GM13976 (cell line): ENCODE measurements at regions not wholly inside any gene's neighbourhood (a gene's known extent, or its start where the extent isn't known, plus 50 kb on each side); places are given as distances from the start of the nearest gene placed in this dataset.

Experiments used
- DNase-seq: peaks from one replicate; pipeline ENCODE4 v3.0.0; 2012; ENCODE audit warnings: low spot score
- CTCF ChIP-seq: IDR thresholded peaks from 2 replicates; pipeline ENCODE4 v1.5.1; 2012; ENCODE audit warnings: borderline replicate concordance, mild to moderate bottlenecking; ENCODE audit not compliant: insufficient read depth; ENCODE audit errors: extremely low read depth, missing control alignments, control extremely low read depth
- in situ Hi-C: fragments of 300-500 bp; cut with MboI; formaldehyde crosslinking; loops from one replicate; pipeline ENCODE4 v1.12.0; 2022; ENCODE audit warnings: low sequenced_read_pairs, mixed read lengths, inconsistent platforms; ENCODE audit not compliant: unreplicated experiment

- DNase-seq = no peak
- TF ChIP-seq CTCF = no peak
- in situ Hi-C loops = no loop called here
These were observed 117.9 kb upstream of the MED13L start for GRCh38 chr12:116395396-116395795.

GRCh38 chr12:116397148-116397547 is 119.7 kb upstream of the MED13L start:
- in situ Hi-C loops = no loop called here
- no peak for DNase-seq
- TF ChIP-seq CTCF = no peak

GRCh38 chr12:116398193-116398592 is 120.7 kb upstream of the MED13L start:
- DNase-seq = no peak
- TF ChIP-seq CTCF = no peak

GRCh38 chr12:116399055-116399454 is 121.6 kb upstream of the MED13L start:
- DNase-seq = no peak
- no peak for TF ChIP-seq CTCF
- in situ Hi-C loops = no loop called here

More at GRCh38 chr12:116398193-116398592, 120.7 kb upstream of the MED13L start:
- in situ Hi-C loops = no loop called here

- no peak for TF ChIP-seq CTCF
- in situ Hi-C loops = no loop called here
These were observed 123.3 kb upstream of the MED13L start for GRCh38 chr12:116400636-116401372.

GRCh38 chr12:116401565-116401964 is 124.1 kb upstream of the MED13L start:
- in situ Hi-C loops = no loop called here
- no peak for DNase-seq

More at GRCh38 chr12:116400636-116401372, 123.3 kb upstream of the MED13L start:
- no peak for DNase-seq

More at GRCh38 chr12:116401565-116401964, 124.1 kb upstream of the MED13L start:
- TF ChIP-seq CTCF = no peak
